Fibroblast of lung (primary cell): ENCODE measurements at regions not wholly inside any gene's neighbourhood (a gene's known extent, or its start where the extent isn't known, plus 50 kb on each side); places are given as distances from the start of the nearest gene placed in this dataset.

Experiments used
- EZH2 ChIP-seq: IDR thresholded peaks from 2 replicates; pipeline ENCODE4 v1.5.1; 2012; ENCODE audit warnings: low read length, control low read depth, mild to moderate bottlenecking; ENCODE audit errors: missing control alignments
- TF ChIP-seq, protein P1 (sequence below), 2 donors: IDR thresholded peaks in 1 of 2; conservative IDR thresholded peaks in 1 of 2; 1 replicate in 1 of 2; 2 replicates in 1 of 2; pipeline ENCODE4 v1.5.1; 2011 to 2012; ENCODE audit warnings: low read length in 2 of 2, control low read depth in 1 of 2, inconsistent platforms in 1 of 2, low read depth in 1 of 2, mild to moderate bottlenecking in 1 of 2

- TF ChIP-seq, protein P1, sequence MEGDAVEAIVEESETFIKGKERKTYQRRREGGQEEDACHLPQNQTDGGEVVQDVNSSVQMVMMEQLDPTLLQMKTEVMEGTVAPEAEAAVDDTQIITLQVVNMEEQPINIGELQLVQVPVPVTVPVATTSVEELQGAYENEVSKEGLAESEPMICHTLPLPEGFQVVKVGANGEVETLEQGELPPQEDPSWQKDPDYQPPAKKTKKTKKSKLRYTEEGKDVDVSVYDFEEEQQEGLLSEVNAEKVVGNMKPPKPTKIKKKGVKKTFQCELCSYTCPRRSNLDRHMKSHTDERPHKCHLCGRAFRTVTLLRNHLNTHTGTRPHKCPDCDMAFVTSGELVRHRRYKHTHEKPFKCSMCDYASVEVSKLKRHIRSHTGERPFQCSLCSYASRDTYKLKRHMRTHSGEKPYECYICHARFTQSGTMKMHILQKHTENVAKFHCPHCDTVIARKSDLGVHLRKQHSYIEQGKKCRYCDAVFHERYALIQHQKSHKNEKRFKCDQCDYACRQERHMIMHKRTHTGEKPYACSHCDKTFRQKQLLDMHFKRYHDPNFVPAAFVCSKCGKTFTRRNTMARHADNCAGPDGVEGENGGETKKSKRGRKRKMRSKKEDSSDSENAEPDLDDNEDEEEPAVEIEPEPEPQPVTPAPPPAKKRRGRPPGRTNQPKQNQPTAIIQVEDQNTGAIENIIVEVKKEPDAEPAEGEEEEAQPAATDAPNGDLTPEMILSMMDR (conservative IDR thresholded peaks at IDR 0.05 in 1 of 2, IDR thresholded peaks at IDR 0.05 in 1 of 2; ENCODE audit: low read depth in 1 of 2, low read length in 2 of 2) = no peak
- TF ChIP-seq EZH2 = no peak
Measured at GRCh38 chr10:105785721-105786120, 1144.6 kb downstream of the SORCS3 start.
